HepG2 (cell line): ENCODE measurements at regions not wholly inside any gene's neighbourhood (a gene's known extent, or its start where the extent isn't known, plus 50 kb on each side); places are given as distances from the start of the nearest gene placed in this dataset.

Source experiments
- ATAC-seq: fragments of 200-7000 bp; cut with Tn5 transposase; 3 replicates; pipeline ENCODE4 v1.9.1; 2020; ENCODE audit warnings: mild to moderate bottlenecking, moderate library complexity
- BruUV-seq: library from RNA; stranded (reverse); fragments of 400-500 nt; replicated peaks from 2 replicates; lab custom pipeline; 2021; lab: Mats Ljungman, UMichigan
- CTCF ChIA-PET: fragments of 300-600 bp; formaldehyde crosslinking; extraction: SDS; loops from one replicate; lab custom pipeline; 2021; ENCODE audit warnings: low total read pairs, inconsistent platforms, low intra/inter-chr PET ratio; lab: Yijun Ruan, JAX
- POLR2A ChIA-PET: fragments of 350-600 bp; sonication (Branson Sonifier 250); formaldehyde crosslinking; loops from one replicate; lab custom pipeline; 2020; ENCODE audit warnings: antibody characterized with exemption, inconsistent platforms; lab: Yijun Ruan, JAX
- DNase-seq: peaks from one replicate; pipeline ENCODE4 v3.0.0-alpha.2; 2015; ENCODE audit warnings: low spot score
- FAIRE-seq: peaks from 3 replicates; lab custom pipeline; 2011; peaks lifted over from hg19 to GRCh38; lab: Jason Lieb, UNC
- H2AFZ ChIP-seq: one replicate; pipeline ENCODE4 v1.6.1; 2011; ENCODE audit warnings: low read length, inconsistent platforms
- H3K27ac ChIP-seq: fragments of 300-600 bp; 3 replicates; pipeline ENCODE4 v1.8.0; 2011; ENCODE audit warnings: mixed run types, mild to moderate bottlenecking, mixed read lengths, low read length, inconsistent platforms; ENCODE audit not compliant: insufficient read depth; ENCODE audit errors: extremely low read length
- H3K27me3 ChIP-seq, 2 experiments: fragments of 200-600 bp in 1 of 2; 2 replicates in 1 of 2; 3 replicates in 1 of 2; pipeline versions ENCODE4 v1.6.0 to v1.8.0; 2011; ENCODE audit warnings: low read length in 2 of 2, mild to moderate bottlenecking in 2 of 2, moderate library complexity in 2 of 2, inconsistent platforms in 1 of 2; ENCODE audit not compliant: insufficient read depth in 2 of 2, control insufficient read depth in 1 of 2
- H3K36me3 ChIP-seq, 2 experiments: fragments of 200-600 bp in 1 of 2; replicated peaks in 1 of 2; 2 replicates in 1 of 2; 3 replicates in 1 of 2; pipeline versions ENCODE4 v1.5.1 to v1.8.0; 2011; ENCODE audit warnings: low read length in 2 of 2, inconsistent platforms in 1 of 2; ENCODE audit not compliant: insufficient read depth in 2 of 2, control insufficient read depth in 1 of 2
- H3K4me1 ChIP-seq: 2 replicates; pipeline ENCODE4 v1.5.1; 2012; ENCODE audit warnings: low read length, inconsistent platforms; ENCODE audit not compliant: insufficient read depth
- H3K4me2 ChIP-seq: 2 replicates; pipeline ENCODE4 v1.6.0; 2011; ENCODE audit warnings: low read depth, low read length, inconsistent platforms
- H3K4me3 ChIP-seq, 3 experiments: fragments of 200-600 bp in 1 of 3; sonication (generic), shearing (Covaris generic) in 1 of 3; replicated peaks in 1 of 3; 2 replicates each; pipeline ENCODE4 v1.5.1; 2011 to 2016; ENCODE audit warnings: low read length in 3 of 3, inconsistent platforms in 2 of 3, low read depth in 2 of 3, mild to moderate bottlenecking in 2 of 3, control low read depth in 1 of 3, mixed read lengths in 1 of 3; ENCODE audit not compliant: insufficient read depth in 1 of 3
- H3K79me2 ChIP-seq: one replicate; pipeline ENCODE4 v1.6.1; 2011; ENCODE audit warnings: low read length, inconsistent platforms; ENCODE audit not compliant: insufficient read depth
- H3K9ac ChIP-seq: 2 replicates; pipeline ENCODE4 v1.6.0; 2011; ENCODE audit warnings: mild to moderate bottlenecking, low read depth, low read length, inconsistent platforms; ENCODE audit not compliant: insufficient read depth
- H3K9me3 ChIP-seq: 2 replicates; pipeline ENCODE4 v1.5.1; 2012; ENCODE audit warnings: mild to moderate bottlenecking, low read length
- H4K20me1 ChIP-seq: 2 replicates; pipeline ENCODE4 v1.6.0; 2011; ENCODE audit warnings: inconsistent platforms, mild to moderate bottlenecking, low read length, moderate library complexity; ENCODE audit not compliant: insufficient read depth
- BHLHE40 ChIP-seq: IDR thresholded peaks from 2 replicates; pipeline ENCODE4 v1.6.1; 2011; ENCODE audit warnings: low read length, improper control_type of control experiment
- CCAR2 ChIP-seq: fragments of 200-400 bp; formaldehyde crosslinking; optimal IDR thresholded peaks from 2 replicates; pipeline ENCODE3; 2018; ENCODE audit warnings: low read depth, mild to moderate bottlenecking, low read length, moderate library complexity
- CCDC6 ChIP-seq: sonication (generic); formaldehyde crosslinking; IDR thresholded peaks from 2 replicates; pipeline ENCODE4 v1.8.1; 2022; ENCODE audit warnings: mild to moderate bottlenecking, missing genetic modification reagents, moderate library complexity
- CENPT ChIP-seq: sonication (generic); formaldehyde crosslinking; IDR thresholded peaks from 2 replicates; pipeline ENCODE4 v1.8.0; 2022; ENCODE audit warnings: low read depth, mild to moderate bottlenecking, moderate library complexity, missing genetic modification reagents
- HNF4A ChIP-seq: sonication (generic); formaldehyde crosslinking; IDR thresholded peaks from 2 replicates; pipeline ENCODE4 v1.4.0; 2020; ENCODE audit warnings: missing genetic modification reagents
- KLF9 ChIP-seq: IDR thresholded peaks from 2 replicates; pipeline ENCODE4 v1.6.1; 2016; ENCODE audit warnings: low read depth
- KMT2B ChIP-seq: IDR thresholded peaks from 2 replicates; pipeline ENCODE4 v1.6.1; 2016; ENCODE audit warnings: missing genetic modification reagents, missing compliant biosample characterization
- MBNL3 ChIP-seq: fragments of 250-450 bp; sonication (Bioruptor Pico); conservative IDR thresholded peaks from 2 replicates; pipeline ENCODE4 v1.8.0; 2022; ENCODE audit warnings: mild to moderate bottlenecking, inconsistent platforms
- MIER2 ChIP-seq: IDR thresholded peaks from 2 replicates; pipeline ENCODE4 v1.6.1; 2016; ENCODE audit warnings: missing biosample characterization, missing genetic modification reagents
- MXD4 ChIP-seq: IDR thresholded peaks from 2 replicates; pipeline ENCODE4 v1.6.1; 2016; ENCODE audit warnings: mild to moderate bottlenecking, missing biosample characterization, missing genetic modification reagents
- NCOR1 ChIP-seq: fragments of 200-600 bp; sonication (generic); IDR thresholded peaks from 2 replicates; pipeline ENCODE4 v1.7.0; 2017; ENCODE audit warnings: antibody characterized with exemption, low read length, borderline replicate concordance
- RBM39 ChIP-seq: fragments of 200-400 bp; formaldehyde crosslinking; IDR thresholded peaks from one replicate; pipeline ENCODE4 v1.6.1; 2018; ENCODE audit warnings: antibody characterized with exemption, mild to moderate bottlenecking, low read depth, low read length; ENCODE audit not compliant: poor library complexity, severe bottlenecking
- SMARCE1 ChIP-seq: fragments of 450-650 bp; IDR thresholded peaks from 2 replicates; pipeline ENCODE4 v1.6.1; 2017; ENCODE audit warnings: borderline replicate concordance
- SNAI1 ChIP-seq: sonication (generic); formaldehyde crosslinking; IDR thresholded peaks from 2 replicates; pipeline ENCODE4 v1.5.0; 2020; ENCODE audit warnings: mild to moderate bottlenecking, missing genetic modification reagents, borderline replicate concordance
- SNRNP70 ChIP-seq: fragments of 200-400 bp; formaldehyde crosslinking; IDR thresholded peaks from 2 replicates; pipeline ENCODE4 v1.6.1; 2017; ENCODE audit warnings: mild to moderate bottlenecking, low read depth, low read length, moderate library complexity
- ZBTB7B ChIP-seq: sonication (generic); formaldehyde crosslinking; IDR thresholded peaks from 2 replicates; pipeline ENCODE4 v1.4.0; 2020; ENCODE audit warnings: missing genetic modification reagents
- ZFP82 ChIP-seq: sonication (generic); formaldehyde crosslinking; IDR thresholded peaks from 2 replicates; pipeline ENCODE4 v1.5.1; 2020; ENCODE audit warnings: mild to moderate bottlenecking, missing genetic modification reagents, borderline replicate concordance
- ZNF317 ChIP-seq: sonication (generic); formaldehyde crosslinking; IDR thresholded peaks from 2 replicates; pipeline ENCODE4 v1.5.0; 2020; ENCODE audit warnings: mild to moderate bottlenecking, missing genetic modification reagents
- ZNF354B ChIP-seq: sonication (generic); formaldehyde crosslinking; IDR thresholded peaks from 2 replicates; pipeline ENCODE4 v1.8.0; 2022; ENCODE audit warnings: mild to moderate bottlenecking, missing genetic modification reagents
- WGBS: methylation state at CpG from one replicate; pipeline ENCODE4 v1.1.6; 2017; ENCODE audit warnings: low lambda C conversion rate; 5-methylcytosine and 5-hydroxymethylcytosine counted together
- in situ Hi-C: cut with HindIII; loops from 2 replicates; pipeline ENCODE4 v1.10.0; 2017; ENCODE audit warnings: low pct_unique_long_range_greater_than_20kb; ENCODE audit not compliant: extremely low pct_ligation_motif_present
- intact Hi-C: fragments of 100-400 bp; cut with micrococcal nuclease; formaldehyde crosslinking; loops from one replicate; pipeline ENCODE4 v1.10.0; 2022; ENCODE audit not compliant: unreplicated experiment
- TF ChIP-seq, protein P1 (sequence below): sonication (generic); formaldehyde crosslinking; IDR thresholded peaks from 2 replicates; pipeline ENCODE4 v1.9.0; 2021; ENCODE audit warnings: missing genetic modification reagents, mild to moderate bottlenecking, borderline replicate concordance

- TF ChIP-seq NCOR1 (no peak), BHLHE40 (no peak), SMARCE1 (no peak), CENPT (CRISPR knock-in tag) (no peak)
These were observed 53.9 kb upstream of the TIAM1 start (continued) for GRCh38 chr21:31397939-31398338.

- H2AFZ ChIP-seq: no peak overlapping the region
- DNase-seq (no peak), ATAC-seq (no peak), FAIRE-seq (no peak)
- intact Hi-C loops (no loop called here), in situ Hi-C loops (no loop called here)
- no peaks in the 10 kb centered on the region for H3K79me2 ChIP-seq
- no peaks in the 10 kb centered on the region for H3K36me3 ChIP-seq
- BruUV-seq: no TSS peak
- WGBS: 23% methylated on average over 5 of the region's 5 CpGs
- TF ChIP-seq KMT2B (CRISPR knock-in tag) (no peak), CCAR2 (no peak), SNRNP70 (no peak), KLF9 (CRISPR knock-in tag) (no peak), MXD4 (CRISPR knock-in tag) (no peak), ZBTB7B (CRISPR knock-in tag) (no peak), CCDC6 (no peak), HNF4A (CRISPR knock-in tag) (no peak), MIER2 (CRISPR knock-in tag) (no peak), RBM39 (no peak), ZNF317 (CRISPR knock-in tag) (no peak), ZFP82 (no peak), ZNF354B (CRISPR knock-in tag) (no peak), MBNL3 (CRISPR knock-in tag) (no peak), SNAI1 (CRISPR knock-in tag) (no peak)
- TF ChIP-seq, protein P1, sequence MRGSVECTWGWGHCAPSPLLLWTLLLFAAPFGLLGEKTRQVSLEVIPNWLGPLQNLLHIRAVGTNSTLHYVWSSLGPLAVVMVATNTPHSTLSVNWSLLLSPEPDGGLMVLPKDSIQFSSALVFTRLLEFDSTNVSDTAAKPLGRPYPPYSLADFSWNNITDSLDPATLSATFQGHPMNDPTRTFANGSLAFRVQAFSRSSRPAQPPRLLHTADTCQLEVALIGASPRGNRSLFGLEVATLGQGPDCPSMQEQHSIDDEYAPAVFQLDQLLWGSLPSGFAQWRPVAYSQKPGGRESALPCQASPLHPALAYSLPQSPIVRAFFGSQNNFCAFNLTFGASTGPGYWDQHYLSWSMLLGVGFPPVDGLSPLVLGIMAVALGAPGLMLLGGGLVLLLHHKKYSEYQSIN (CRISPR knock-in tag): no peak
- H3K9ac ChIP-seq: no peak overlapping the region
- no peaks in the 10 kb centered on the region for H3K9me3 ChIP-seq
- no peak overlapping the region for H3K4me3 ChIP-seq
- CTCF ChIA-PET: no interaction called here
- no peak overlapping the region for H3K27ac ChIP-seq
- POLR2A ChIA-PET: no interaction called here
- no peaks in the 10 kb centered on the region for H3K4me1 ChIP-seq
- H4K20me1 ChIP-seq: no peaks in the 10 kb centered on the region
- no peak overlapping the region for H3K4me2 ChIP-seq
- no peaks in the 10 kb centered on the region; a peak in 1 of 5 replicates for H3K27me3 ChIP-seq
These were observed 53.5 kb upstream of the TIAM1 start for GRCh38 chr21:31397515-31397926.
